ENCODE measurements at regions not wholly inside any gene's neighbourhood (a gene's known extent, or its start where the extent isn't known, plus 50 kb on each side); places are given as distances from the start of the nearest gene placed in this dataset.
A peak's percentile ranks its signal among the peaks of the same experiment; 100 is the strongest.

- intact Hi-C loops (cut with DNase I; ENCODE audit: low total_unique reads), result no loop called here
Observed at GRCh38 chr6:151682922-151683321, 124.6 kb upstream of the ESR1 start.

GRCh38 chr6:151683381-151683780, 124.1 kb upstream of the ESR1 start:
- no peak overlapping the region for H3K4me3 ChIP-seq
- no peaks in the 10 kb centered on the region for H3K27me3 ChIP-seq
- no peak overlapping the region for H3K27ac ChIP-seq
- TF ChIP-seq, protein P1, sequence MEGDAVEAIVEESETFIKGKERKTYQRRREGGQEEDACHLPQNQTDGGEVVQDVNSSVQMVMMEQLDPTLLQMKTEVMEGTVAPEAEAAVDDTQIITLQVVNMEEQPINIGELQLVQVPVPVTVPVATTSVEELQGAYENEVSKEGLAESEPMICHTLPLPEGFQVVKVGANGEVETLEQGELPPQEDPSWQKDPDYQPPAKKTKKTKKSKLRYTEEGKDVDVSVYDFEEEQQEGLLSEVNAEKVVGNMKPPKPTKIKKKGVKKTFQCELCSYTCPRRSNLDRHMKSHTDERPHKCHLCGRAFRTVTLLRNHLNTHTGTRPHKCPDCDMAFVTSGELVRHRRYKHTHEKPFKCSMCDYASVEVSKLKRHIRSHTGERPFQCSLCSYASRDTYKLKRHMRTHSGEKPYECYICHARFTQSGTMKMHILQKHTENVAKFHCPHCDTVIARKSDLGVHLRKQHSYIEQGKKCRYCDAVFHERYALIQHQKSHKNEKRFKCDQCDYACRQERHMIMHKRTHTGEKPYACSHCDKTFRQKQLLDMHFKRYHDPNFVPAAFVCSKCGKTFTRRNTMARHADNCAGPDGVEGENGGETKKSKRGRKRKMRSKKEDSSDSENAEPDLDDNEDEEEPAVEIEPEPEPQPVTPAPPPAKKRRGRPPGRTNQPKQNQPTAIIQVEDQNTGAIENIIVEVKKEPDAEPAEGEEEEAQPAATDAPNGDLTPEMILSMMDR (IDR thresholded peaks at IDR 0.05), result no peak
- TF ChIP-seq POLR2AphosphoS5 (IDR thresholded peaks at IDR 0.05) (no peak), POLR2A (IDR thresholded peaks at IDR 0.05) (no peak)
- H3K36me3 ChIP-seq, result no peaks in the 10 kb centered on the region
- intact Hi-C loops (cut with DNase I; ENCODE audit: low total_unique reads), result no loop called here
- peaks cover 0 to 6% of the 10 kb centered on the region in 2 donors for H3K4me1 ChIP-seq
- no peaks in the 10 kb centered on the region for H3K9me3 ChIP-seq
- DNase-seq (ENCODE audit: low spot score in 2 of 2), result no peak

More at GRCh38 chr6:151682922-151683321, 124.6 kb upstream of the ESR1 start:
- DNase-seq (ENCODE audit: low spot score in 2 of 2), result no peak
- H3K4me3 ChIP-seq, result no peak overlapping the region
- no peak for TF ChIP-seq POLR2AphosphoS5 (IDR thresholded peaks at IDR 0.05)
- no peak overlapping the region for H3K27ac ChIP-seq
- peaks cover 0 to 6% of the 10 kb centered on the region in 2 donors for H3K4me1 ChIP-seq
- no peaks in the 10 kb centered on the region for H3K36me3 ChIP-seq
- no peaks in the 10 kb centered on the region for H3K27me3 ChIP-seq
- H3K9me3 ChIP-seq, result no peaks in the 10 kb centered on the region

DNA sequence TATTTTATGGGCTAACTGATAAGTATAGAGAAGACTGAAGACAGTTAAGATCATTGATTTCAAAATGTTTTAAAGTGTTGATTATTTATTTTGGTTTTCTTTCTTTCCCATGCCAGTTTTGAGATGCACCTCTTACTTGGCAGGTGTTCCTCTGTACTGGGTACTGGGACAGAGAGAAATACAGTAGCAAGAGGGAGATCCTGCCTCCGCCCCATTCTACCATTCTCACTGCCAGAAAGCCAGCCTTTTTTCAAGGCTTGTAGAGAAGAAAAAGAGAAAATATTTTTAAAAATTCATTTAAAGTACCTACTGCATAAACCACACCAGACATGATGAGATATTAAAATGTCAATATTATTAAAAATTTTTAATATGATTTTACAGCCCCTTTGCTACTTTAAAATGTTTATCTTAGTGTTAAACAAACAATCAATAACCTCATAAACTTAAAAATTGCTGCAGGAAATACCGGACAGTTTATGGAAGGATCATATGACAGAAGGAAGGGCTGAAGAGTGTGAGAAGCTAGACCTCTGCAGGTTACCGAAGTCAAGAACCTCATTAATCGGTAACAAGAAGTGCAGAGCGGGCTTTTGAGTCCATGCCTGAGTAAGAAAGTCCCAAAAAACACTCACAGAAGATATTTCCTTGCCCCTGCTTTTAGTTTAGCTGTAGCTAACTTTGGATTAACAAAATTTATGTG, 117.8 kb upstream of the ESR1 start:
- H3K36me3 ChIP-seq, result no peaks in the 10 kb centered on the region
- H3K4me3 ChIP-seq, result peak overlapping the region in 1 of 3 donors; percentile 53
- no peak for DNase-seq (ENCODE audit: low spot score in 2 of 2)
- intact Hi-C loops (cut with DNase I; ENCODE audit: low total_unique reads), result no loop called here
- no peaks in the 10 kb centered on the region for H3K9me3 ChIP-seq
- TF ChIP-seq POLR2AphosphoS5 (IDR thresholded peaks at IDR 0.05), result no peak
- TF ChIP-seq, protein P1 (IDR thresholded peaks at IDR 0.05), result no peak
- no peak for TF ChIP-seq POLR2A (IDR thresholded peaks at IDR 0.05)
- H3K27ac ChIP-seq, result peak overlapping the region; percentile 58 to 59
- no peaks in the 10 kb centered on the region for H3K4me1 ChIP-seq
- H3K27me3 ChIP-seq, result no peaks in the 10 kb centered on the region

- Histone ChIP-seq H3K4me3 (peak overlapping the region; percentile 23 to 53 (median 24)), H3K27me3 (no peaks in the 10 kb centered on the region), H3K9me3 (no peaks in the 10 kb centered on the region), H3K36me3 (no peaks in the 10 kb centered on the region), H3K27ac (peak overlapping the region; percentile 58 to 59), H3K4me1 (no peaks in the 10 kb centered on the region)
- TF ChIP-seq POLR2AphosphoS5 (IDR thresholded peaks at IDR 0.05), result no peak
- TF ChIP-seq, protein P1 (IDR thresholded peaks at IDR 0.05), result no peak
- no peak for TF ChIP-seq POLR2A (IDR thresholded peaks at IDR 0.05)
- DNase-seq (ENCODE audit: low spot score in 2 of 2), result no peak
- intact Hi-C loops (cut with DNase I; ENCODE audit: low total_unique reads), result no loop called here
Observed at GRCh38 chr6:151690303-151690702, 117.2 kb upstream of the ESR1 start.

- Histone ChIP-seq H3K4me3 (peak overlapping the region; percentile 23 to 53 (median 24)), H3K4me1 (no peaks in the 10 kb centered on the region), H3K27me3 (no peaks in the 10 kb centered on the region), H3K9me3 (no peaks in the 10 kb centered on the region), H3K27ac (peak overlapping the region; percentile 58 to 73), H3K36me3 (no peaks in the 10 kb centered on the region)
- intact Hi-C loops (cut with DNase I; ENCODE audit: low total_unique reads), result no loop called here
- DNase-seq (ENCODE audit: low spot score in 2 of 2), result no peak
- TF ChIP-seq, protein P1 (IDR thresholded peaks at IDR 0.05), result no peak
- TF ChIP-seq POLR2AphosphoS5 (IDR thresholded peaks at IDR 0.05) (no peak), POLR2A (IDR thresholded peaks at IDR 0.05) (no peak)
Observed at GRCh38 chr6:151690768-151691562, 116.5 kb upstream of the ESR1 start.
